NB4 (cell line): ENCODE measurements at regions not wholly inside any gene's neighbourhood (a gene's known extent, or its start where the extent isn't known, plus 50 kb on each side); places are given as distances from the start of the nearest gene placed in this dataset.

Source experiments
- POLR2A ChIP-seq: IDR thresholded peaks from 2 replicates; pipeline ENCODE4 v1.6.1; 2011; ENCODE audit warnings: mild to moderate bottlenecking; ENCODE audit not compliant: insufficient read length; ENCODE audit errors: extremely low read depth
- TF ChIP-seq, protein P1 (sequence below): IDR thresholded peaks from one replicate; pipeline ENCODE4 v1.5.1; 2012; ENCODE audit warnings: low read depth, low read length

GRCh38 chr5:82624062-82624461 is 345.9 kb upstream of the RPS23 start:
- TF ChIP-seq, protein P1, sequence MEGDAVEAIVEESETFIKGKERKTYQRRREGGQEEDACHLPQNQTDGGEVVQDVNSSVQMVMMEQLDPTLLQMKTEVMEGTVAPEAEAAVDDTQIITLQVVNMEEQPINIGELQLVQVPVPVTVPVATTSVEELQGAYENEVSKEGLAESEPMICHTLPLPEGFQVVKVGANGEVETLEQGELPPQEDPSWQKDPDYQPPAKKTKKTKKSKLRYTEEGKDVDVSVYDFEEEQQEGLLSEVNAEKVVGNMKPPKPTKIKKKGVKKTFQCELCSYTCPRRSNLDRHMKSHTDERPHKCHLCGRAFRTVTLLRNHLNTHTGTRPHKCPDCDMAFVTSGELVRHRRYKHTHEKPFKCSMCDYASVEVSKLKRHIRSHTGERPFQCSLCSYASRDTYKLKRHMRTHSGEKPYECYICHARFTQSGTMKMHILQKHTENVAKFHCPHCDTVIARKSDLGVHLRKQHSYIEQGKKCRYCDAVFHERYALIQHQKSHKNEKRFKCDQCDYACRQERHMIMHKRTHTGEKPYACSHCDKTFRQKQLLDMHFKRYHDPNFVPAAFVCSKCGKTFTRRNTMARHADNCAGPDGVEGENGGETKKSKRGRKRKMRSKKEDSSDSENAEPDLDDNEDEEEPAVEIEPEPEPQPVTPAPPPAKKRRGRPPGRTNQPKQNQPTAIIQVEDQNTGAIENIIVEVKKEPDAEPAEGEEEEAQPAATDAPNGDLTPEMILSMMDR, result no peak
- TF ChIP-seq POLR2A, result no peak
